K562 (cell line): ENCODE measurements at regions not wholly inside any gene's neighbourhood (a gene's known extent, or its start where the extent isn't known, plus 50 kb on each side); places are given as distances from the start of the nearest gene placed in this dataset.

Experiments used
- ATAC-seq: fragments of 200-7000 bp; cut with Tn5 transposase; 3 replicates; pipeline ENCODE4 v1.9.1; 2020; ENCODE audit warnings: moderate library complexity
- BruUV-seq: library from RNA; stranded (reverse); fragments of 400-500 nt; replicated peaks from 2 replicates; lab custom pipeline; 2021; lab: Mats Ljungman, UMichigan
- CTCF ChIA-PET: fragments of 300-600 bp; formaldehyde crosslinking; extraction: SDS; loops from one replicate; lab custom pipeline; 2021; ENCODE audit warnings: low intra/inter-chr PET ratio; lab: Yijun Ruan, JAX
- POLR2A ChIA-PET: fragments of 300-600, 350-650 bp; sonication (Branson Sonifier 250); formaldehyde crosslinking; extraction: SDS; loops from one replicate; lab custom pipeline; 2021; ENCODE audit warnings: antibody characterized with exemption, inconsistent platforms; lab: Yijun Ruan, JAX
- DNase-seq, 4 experiments: peaks; one replicate each; pipeline versions ENCODE4 v3.0.0 to v3.0.0-alpha.2; 2011 to 2018; ENCODE audit warnings: low spot score in 3 of 4, mixed read lengths in 3 of 4; ENCODE audit errors: extremely low read depth in 1 of 4
- FAIRE-seq: peaks from 2 replicates; lab custom pipeline; 2011; peaks lifted over from hg19 to GRCh38; lab: Jason Lieb, UNC
- H2AFZ ChIP-seq: 2 replicates; pipeline ENCODE4 v1.6.0; 2011; ENCODE audit warnings: low read depth, low read length, control low read depth, inconsistent platforms
- H3K27ac ChIP-seq: fragments of 200-600 bp; 3 replicates; pipeline ENCODE4 v1.8.0; 2011; ENCODE audit warnings: low read depth, mild to moderate bottlenecking, control low read depth, inconsistent platforms, low read length, moderate library complexity, mixed read lengths; ENCODE audit errors: extremely low read depth
- H3K27me3 ChIP-seq, 2 experiments: fragments of 300-600 bp in 1 of 2; 2 replicates in 1 of 2; 3 replicates in 1 of 2; pipeline versions ENCODE4 v1.6.0 to v1.8.0; 2011; ENCODE audit warnings: inconsistent platforms in 2 of 2, low read length in 2 of 2, mild to moderate bottlenecking in 1 of 2, mixed read lengths in 1 of 2, moderate library complexity in 1 of 2; ENCODE audit not compliant: control insufficient read depth in 2 of 2, insufficient read depth in 2 of 2
- H3K36me3 ChIP-seq: fragments of 300-600 bp; 3 replicates; pipeline ENCODE4 v1.8.0; 2011; ENCODE audit warnings: mild to moderate bottlenecking, low read length, inconsistent platforms; ENCODE audit not compliant: control insufficient read depth, insufficient read depth
- H3K4me1 ChIP-seq, 2 experiments: fragments of 200-600 bp in 1 of 2; replicated peaks in 1 of 2; 2 replicates in 1 of 2; 3 replicates in 1 of 2; pipeline versions ENCODE4 v1.5.1 to v1.8.0; 2011; ENCODE audit warnings: inconsistent platforms in 2 of 2, low read length in 2 of 2, mild to moderate bottlenecking in 1 of 2, mixed read lengths in 1 of 2, moderate library complexity in 1 of 2; ENCODE audit not compliant: control insufficient read depth in 2 of 2, insufficient read depth in 2 of 2
- H3K4me2 ChIP-seq: 2 replicates; pipeline ENCODE4 v1.6.1; 2011; ENCODE audit warnings: low read length, control low read depth, inconsistent platforms, mixed read lengths; ENCODE audit not compliant: insufficient read depth
- H3K4me3 ChIP-seq: fragments of 200-600 bp; sonication (generic), shearing (Covaris generic); 2 replicates; pipeline ENCODE4 v1.5.1; 2016; ENCODE audit warnings: control low read depth, inconsistent platforms
- H3K79me2 ChIP-seq: fragments of 200-600 bp; 3 replicates; pipeline ENCODE4 v1.8.0; 2011; ENCODE audit warnings: low read length, inconsistent platforms; ENCODE audit not compliant: control insufficient read depth, insufficient read depth
- H3K9ac ChIP-seq, 2 experiments: 2 replicates each; pipeline versions ENCODE4 v1.6.0 to v1.6.1; 2011; ENCODE audit warnings: low read depth in 2 of 2, low read length in 2 of 2, control low read depth in 1 of 2, inconsistent platforms in 1 of 2, mild to moderate bottlenecking in 1 of 2, mixed read lengths in 1 of 2; ENCODE audit not compliant: insufficient read depth in 1 of 2
- H3K9me1 ChIP-seq: one replicate; pipeline ENCODE4 v1.6.0; 2011; ENCODE audit warnings: inconsistent platforms, mild to moderate bottlenecking, low read length, moderate library complexity; ENCODE audit not compliant: control insufficient read depth, insufficient read depth
- H3K9me3 ChIP-seq: replicated peaks from 2 replicates; pipeline ENCODE4 v1.5.1; 2011; ENCODE audit warnings: low read depth, low read length, inconsistent platforms; ENCODE audit not compliant: control insufficient read depth, insufficient read depth
- H4K20me1 ChIP-seq: replicated peaks from 2 replicates; pipeline ENCODE4 v1.6.1; 2011; ENCODE audit warnings: low read length, inconsistent platforms, mixed read lengths; ENCODE audit not compliant: control insufficient read depth, insufficient read depth
- CAMTA2 ChIP-seq: fragments of 250-450 bp; sonication (Bioruptor Pico); conservative IDR thresholded peaks from 2 replicates; pipeline ENCODE4 v1.5.1; 2022
- DIDO1 ChIP-seq: fragments of 450-650 bp; IDR thresholded peaks from 2 replicates; pipeline ENCODE4 v1.6.1; 2016; ENCODE audit warnings: low read depth, missing biosample characterization, missing genetic modification characterization
- E2F3 ChIP-seq: fragments of 250-450 bp; sonication (Bioruptor Pico); IDR thresholded peaks from 2 replicates; pipeline ENCODE4 v1.4.0; 2020; ENCODE audit warnings: mild to moderate bottlenecking
- ESRRA ChIP-seq: fragments of 450-650 bp; IDR thresholded peaks from 2 replicates; pipeline ENCODE4 v1.6.1; 2014; ENCODE audit warnings: low read depth, mild to moderate bottlenecking, moderate library complexity, borderline replicate concordance
- KDM1A ChIP-seq, 2 experiments: fragments of 450-650 bp; IDR thresholded peaks; 2 replicates each; pipeline ENCODE4 v1.6.1; 2016; ENCODE audit warnings: mild to moderate bottlenecking in 2 of 2
- NFIX ChIP-seq: fragments of 250-450 bp; sonication (Bioruptor Pico); IDR thresholded peaks from 2 replicates; pipeline ENCODE4 v1.4.0; 2020; ENCODE audit warnings: low read depth, mild to moderate bottlenecking, moderate library complexity
- POLR2H ChIP-seq: IDR thresholded peaks from 2 replicates; pipeline ENCODE4 v1.6.1; 2016; ENCODE audit warnings: missing genetic modification characterization, low read depth, mild to moderate bottlenecking, control low read depth, missing compliant biosample characterization, moderate library complexity
- PURB ChIP-seq: sonication (generic); formaldehyde crosslinking; IDR thresholded peaks from 2 replicates; pipeline ENCODE4 v1.9.0; 2021; ENCODE audit warnings: low read depth, mild to moderate bottlenecking, missing genetic modification reagents
- SMARCA4 ChIP-seq: fragments of 450-650 bp; IDR thresholded peaks from 2 replicates; pipeline ENCODE4 v1.6.1; 2016
- SMARCA5 ChIP-seq: fragments of 450-650 bp; IDR thresholded peaks from 2 replicates; pipeline ENCODE4 v1.6.1; 2016
- TRIM28 ChIP-seq: fragments of 450-650 bp; IDR thresholded peaks from 2 replicates; pipeline ENCODE4 v1.6.1; 2017
- ZNF316 ChIP-seq: fragments of 450-650 bp; IDR thresholded peaks from 2 replicates; pipeline ENCODE4 v1.6.1; 2016
- WGBS: fragments of 100-300 bp; shearing (Covaris generic); methylation state at CpG from one replicate; pipeline ENCODE4 v1.1.6; 2016; ENCODE audit warnings: low coverage, mixed read lengths; ENCODE audit not compliant: insufficient coverage; ENCODE audit errors: missing lambda C conversion rate; 5-methylcytosine and 5-hydroxymethylcytosine counted together
- in situ Hi-C: fragments of 300-500 bp; cut with MboI; formaldehyde crosslinking; loops from 4 replicates; pipeline ENCODE4 v1.15.0; 2018; ENCODE audit warnings: inconsistent platforms, mixed read lengths
- intact Hi-C: fragments of 100-400 bp; cut with micrococcal nuclease; formaldehyde crosslinking; loops from 2 replicates; pipeline ENCODE4 v1.14.2; 2022
- TF ChIP-seq, protein P1 (sequence below): fragments of 150-350 bp; IDR thresholded peaks from 2 replicates; pipeline ENCODE4 v1.6.1; 2014; ENCODE audit warnings: low read depth, mild to moderate bottlenecking, low read length, borderline replicate concordance
- TF ChIP-seq, protein P2 (sequence below): fragments of 250-450 bp; sonication (Bioruptor Pico); IDR thresholded peaks from 2 replicates; pipeline ENCODE4 v1.5.0; 2021
- TF ChIP-seq, protein P3 (sequence below): fragments of 250-450 bp; sonication (Bioruptor Pico); IDR thresholded peaks from 2 replicates; pipeline ENCODE4 v1.8.0; 2021; ENCODE audit warnings: moderate library complexity, mild to moderate bottlenecking, inconsistent platforms
- TF ChIP-seq, protein P4 (sequence below): sonication (generic); formaldehyde crosslinking; IDR thresholded peaks from 2 replicates; pipeline ENCODE4 v1.8.0; 2022; ENCODE audit warnings: mild to moderate bottlenecking, missing genetic modification reagents

DNA sequence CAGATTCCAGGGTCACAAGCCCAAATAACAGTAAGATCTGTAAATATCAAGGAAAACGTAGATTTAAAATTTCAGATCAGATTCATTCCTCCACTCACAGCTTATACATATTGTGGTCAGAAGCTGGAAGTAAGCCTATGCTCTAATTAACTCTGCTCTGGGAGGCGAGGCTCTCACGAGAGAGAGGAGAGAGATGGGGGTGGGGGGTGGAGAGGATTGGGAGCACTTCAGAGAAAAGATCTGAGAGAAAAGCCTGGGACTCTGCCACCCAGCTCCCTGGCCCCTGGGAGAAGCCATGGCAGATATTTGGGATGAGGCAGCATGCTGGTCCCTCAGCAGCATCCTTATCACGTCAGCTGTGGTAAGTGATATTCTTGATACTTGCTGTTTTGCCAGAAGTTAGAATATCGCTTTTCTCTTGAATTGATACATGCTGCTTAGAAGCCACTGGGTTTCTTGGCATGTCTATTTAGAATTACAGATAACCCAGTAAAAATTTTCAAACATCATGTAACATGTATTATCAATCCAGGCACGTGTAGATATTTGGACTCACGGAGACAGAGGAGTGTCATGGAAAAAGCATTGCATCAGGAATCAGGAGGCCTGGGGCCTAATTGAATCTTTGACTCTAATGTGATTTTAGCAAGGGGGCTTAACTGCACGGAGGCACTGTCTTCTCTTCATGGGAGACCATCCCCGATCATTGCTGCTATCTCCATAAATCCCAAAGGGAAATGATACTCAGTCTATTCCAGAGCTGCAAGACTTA lies 265.4 kb downstream of the HRH4 start:
- DNase-seq (no peak), FAIRE-seq (no peak), ATAC-seq (no peak)
- Histone ChIP-seq H3K9me1 (no peaks in the 10 kb centered on the region), H3K4me3 (no peak overlapping the region), H3K9ac (no peak overlapping the region), H3K36me3 (no peaks in the 10 kb centered on the region), H3K79me2 (no peaks in the 10 kb centered on the region), H3K4me1 (no peaks in the 10 kb centered on the region), H4K20me1 (no peaks in the 10 kb centered on the region), H3K9me3 (no peaks in the 10 kb centered on the region), H2AFZ (no peak overlapping the region), H3K27me3 (no peaks in the 10 kb centered on the region; a peak in 2 of 5 replicates), H3K4me2 (no peak overlapping the region), H3K27ac (no peak overlapping the region)
- in situ Hi-C loops: loop anchor here (10.0 kb wide), 1 partner anchor 371 kb away; no protein-coding TSS in a partner anchor
- POLR2A ChIA-PET: interaction anchor here (0.7 kb wide), 1 partner anchor 115 kb away, joined by 3 read pairs; no protein-coding TSS in a partner anchor
- intact Hi-C loops: loop anchor here (1.0 kb wide), 4 partner anchors 126 to 367 kb away; no protein-coding TSS in a partner anchor
- no TSS peak for BruUV-seq
- CTCF ChIA-PET: interaction anchor here (0.5 to 2.3 kb wide), 7 partner anchors 126 to 1107 kb away, joined by 3 to 17 read pairs (median 5); no protein-coding TSS in a partner anchor
- under 1% methylated on average over 9 of the region's 9 CpGs for WGBS
- TF ChIP-seq, protein P1, sequence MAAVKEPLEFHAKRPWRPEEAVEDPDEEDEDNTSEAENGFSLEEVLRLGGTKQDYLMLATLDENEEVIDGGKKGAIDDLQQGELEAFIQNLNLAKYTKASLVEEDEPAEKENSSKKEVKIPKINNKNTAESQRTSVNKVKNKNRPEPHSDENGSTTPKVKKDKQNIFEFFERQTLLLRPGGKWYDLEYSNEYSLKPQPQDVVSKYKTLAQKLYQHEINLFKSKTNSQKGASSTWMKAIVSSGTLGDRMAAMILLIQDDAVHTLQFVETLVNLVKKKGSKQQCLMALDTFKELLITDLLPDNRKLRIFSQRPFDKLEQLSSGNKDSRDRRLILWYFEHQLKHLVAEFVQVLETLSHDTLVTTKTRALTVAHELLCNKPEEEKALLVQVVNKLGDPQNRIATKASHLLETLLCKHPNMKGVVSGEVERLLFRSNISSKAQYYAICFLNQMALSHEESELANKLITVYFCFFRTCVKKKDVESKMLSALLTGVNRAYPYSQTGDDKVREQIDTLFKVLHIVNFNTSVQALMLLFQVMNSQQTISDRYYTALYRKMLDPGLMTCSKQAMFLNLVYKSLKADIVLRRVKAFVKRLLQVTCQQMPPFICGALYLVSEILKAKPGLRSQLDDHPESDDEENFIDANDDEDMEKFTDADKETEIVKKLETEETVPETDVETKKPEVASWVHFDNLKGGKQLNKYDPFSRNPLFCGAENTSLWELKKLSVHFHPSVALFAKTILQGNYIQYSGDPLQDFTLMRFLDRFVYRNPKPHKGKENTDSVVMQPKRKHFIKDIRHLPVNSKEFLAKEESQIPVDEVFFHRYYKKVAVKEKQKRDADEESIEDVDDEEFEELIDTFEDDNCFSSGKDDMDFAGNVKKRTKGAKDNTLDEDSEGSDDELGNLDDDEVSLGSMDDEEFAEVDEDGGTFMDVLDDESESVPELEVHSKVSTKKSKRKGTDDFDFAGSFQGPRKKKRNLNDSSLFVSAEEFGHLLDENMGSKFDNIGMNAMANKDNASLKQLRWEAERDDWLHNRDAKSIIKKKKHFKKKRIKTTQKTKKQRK: no peak
- TF ChIP-seq ESRRA (no peak), ZNF316 (no peak), PURB (CRISPR knock-in tag) (no peak), SMARCA4 (no peak), NFIX (no peak), KDM1A (IDR thresholded peaks at IDR 0.05) (no peak), E2F3 (CRISPR knock-in tag) (no peak), TRIM28 (no peak), POLR2H (no peak), SMARCA5 (no peak), CAMTA2 (CRISPR knock-in tag) (no peak), DIDO1 (tag) (no peak)
- TF ChIP-seq, protein P2, sequence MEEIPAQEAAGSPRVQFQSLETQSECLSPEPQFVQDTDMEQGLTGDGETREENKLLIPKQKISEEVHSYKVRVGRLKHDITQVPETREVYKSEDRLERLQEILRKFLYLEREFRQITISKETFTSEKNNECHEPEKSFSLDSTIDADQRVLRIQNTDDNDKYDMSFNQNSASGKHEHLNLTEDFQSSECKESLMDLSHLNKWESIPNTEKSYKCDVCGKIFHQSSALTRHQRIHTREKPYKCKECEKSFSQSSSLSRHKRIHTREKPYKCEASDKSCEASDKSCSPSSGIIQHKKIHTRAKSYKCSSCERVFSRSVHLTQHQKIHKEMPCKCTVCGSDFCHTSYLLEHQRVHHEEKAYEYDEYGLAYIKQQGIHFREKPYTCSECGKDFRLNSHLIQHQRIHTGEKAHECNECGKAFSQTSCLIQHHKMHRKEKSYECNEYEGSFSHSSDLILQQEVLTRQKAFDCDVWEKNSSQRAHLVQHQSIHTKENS (CRISPR knock-in tag): no peak
- TF ChIP-seq, protein P3, sequence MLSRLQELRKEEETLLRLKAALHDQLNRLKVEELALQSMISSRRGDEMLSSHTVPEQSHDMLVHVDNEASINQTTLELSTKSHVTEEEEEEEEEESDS (CRISPR knock-in tag): no peak
- TF ChIP-seq, protein P4, sequence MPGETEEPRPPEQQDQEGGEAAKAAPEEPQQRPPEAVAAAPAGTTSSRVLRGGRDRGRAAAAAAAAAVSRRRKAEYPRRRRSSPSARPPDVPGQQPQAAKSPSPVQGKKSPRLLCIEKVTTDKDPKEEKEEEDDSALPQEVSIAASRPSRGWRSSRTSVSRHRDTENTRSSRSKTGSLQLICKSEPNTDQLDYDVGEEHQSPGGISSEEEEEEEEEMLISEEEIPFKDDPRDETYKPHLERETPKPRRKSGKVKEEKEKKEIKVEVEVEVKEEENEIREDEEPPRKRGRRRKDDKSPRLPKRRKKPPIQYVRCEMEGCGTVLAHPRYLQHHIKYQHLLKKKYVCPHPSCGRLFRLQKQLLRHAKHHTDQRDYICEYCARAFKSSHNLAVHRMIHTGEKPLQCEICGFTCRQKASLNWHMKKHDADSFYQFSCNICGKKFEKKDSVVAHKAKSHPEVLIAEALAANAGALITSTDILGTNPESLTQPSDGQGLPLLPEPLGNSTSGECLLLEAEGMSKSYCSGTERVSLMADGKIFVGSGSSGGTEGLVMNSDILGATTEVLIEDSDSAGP (CRISPR knock-in tag): no peak
